ENCODE measurements at regions not wholly inside any gene's neighbourhood (a gene's known extent, or its start where the extent isn't known, plus 50 kb on each side); places are given as distances from the start of the nearest gene placed in this dataset.

DNA sequence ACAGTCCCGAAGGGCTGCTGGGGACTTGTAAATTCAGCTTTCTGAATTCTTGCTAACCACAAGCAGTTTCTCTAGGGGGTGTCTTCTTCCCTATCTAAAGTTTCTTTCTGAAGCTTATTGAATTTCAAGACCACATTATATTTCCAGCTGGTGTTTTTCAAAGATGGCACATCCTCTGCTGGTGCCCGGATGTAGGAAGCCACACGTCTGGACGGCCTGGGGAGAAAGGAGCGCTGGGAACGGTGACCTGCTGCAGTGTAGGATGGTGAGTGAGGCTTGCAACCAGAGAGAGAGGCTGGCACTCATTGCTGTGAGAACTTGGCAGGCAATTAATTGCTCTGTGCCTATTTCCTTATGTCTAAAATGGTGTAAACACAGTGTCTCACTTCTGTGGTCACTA is 776.4 kb downstream of the TYW1 start:
- DNase-seq = no peak

DNA sequence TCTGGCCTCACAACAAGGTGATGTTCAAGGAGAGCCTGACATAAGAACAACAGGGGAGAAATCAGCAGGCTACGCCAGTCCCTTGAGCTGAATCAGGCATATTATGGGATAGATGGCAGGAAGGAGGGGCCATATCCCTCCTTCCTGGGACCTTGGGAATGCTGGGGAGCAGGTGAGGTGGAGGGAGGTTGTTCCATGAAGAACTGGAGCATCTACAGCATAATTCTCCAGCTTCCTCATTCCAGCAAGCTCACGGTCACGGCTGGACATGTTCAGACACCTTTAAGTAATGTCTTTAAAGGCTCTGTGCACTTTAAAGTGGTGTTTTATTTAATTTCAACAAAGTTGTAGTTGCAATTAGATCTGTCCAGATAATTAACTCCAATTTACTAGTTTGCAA is 780.5 kb downstream of the TYW1 start:
- DNase-seq = no peak

DNA sequence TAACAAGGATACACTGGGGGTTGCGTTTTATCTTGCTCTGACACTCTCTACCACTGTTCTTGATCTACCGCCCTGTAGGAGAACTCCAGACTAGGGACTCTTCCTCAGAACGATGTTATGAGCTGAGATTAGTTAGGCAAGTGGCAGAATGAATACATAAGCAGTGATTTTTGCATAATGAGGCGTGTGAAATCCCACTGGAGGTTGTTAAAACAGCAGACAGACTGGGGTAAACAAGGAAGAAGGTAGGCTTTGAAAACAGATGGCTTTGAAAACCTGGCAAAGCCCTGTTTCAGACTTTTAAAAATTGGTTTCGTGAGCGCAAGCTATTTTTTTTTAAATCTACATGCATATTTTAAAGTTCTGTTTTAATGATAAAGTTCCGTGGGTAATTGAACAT is 785.2 kb downstream of the TYW1 start:
- DNase-seq = no peak

DNA sequence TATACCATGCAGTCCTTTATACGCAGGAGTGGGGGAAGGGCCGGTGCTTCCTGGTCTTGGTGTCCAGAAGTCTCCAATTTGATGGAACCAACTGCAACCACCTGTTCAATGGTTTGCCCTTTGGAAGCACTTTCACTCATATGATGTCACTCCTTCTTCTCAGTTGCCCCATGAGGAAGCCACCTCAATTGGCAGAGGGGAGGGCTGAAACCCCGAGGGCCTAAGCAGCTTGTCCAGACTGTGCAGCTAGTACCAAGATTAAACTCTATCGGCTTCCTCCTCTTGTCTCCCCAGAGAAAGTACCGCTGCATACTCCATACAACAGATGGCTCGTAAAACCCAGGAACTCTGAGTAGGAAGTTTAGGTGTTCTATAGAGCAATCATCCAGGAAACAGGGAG is 789.4 kb downstream of the TYW1 start:
- no peak for DNase-seq

DNA sequence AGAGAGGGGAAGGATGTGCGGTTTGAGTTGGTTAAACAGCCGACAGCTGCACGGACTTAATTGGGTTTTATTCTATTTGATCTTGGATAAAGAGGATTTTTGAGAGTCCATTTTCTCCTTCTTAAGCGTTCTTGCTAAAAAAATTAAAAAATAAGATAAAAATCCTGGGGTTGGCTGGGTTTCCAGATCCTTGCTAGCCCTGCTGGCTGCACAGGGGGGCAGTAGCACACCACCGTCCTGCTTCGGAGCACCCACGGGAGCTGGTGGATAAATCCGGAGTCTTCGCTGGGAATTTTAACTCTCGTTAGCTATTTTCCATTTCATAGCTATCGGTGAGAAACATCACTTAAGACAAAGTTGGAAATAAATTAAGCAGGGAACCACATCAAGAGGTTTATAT is 792.0 kb downstream of the TYW1 start:
- no peak for DNase-seq

DNA sequence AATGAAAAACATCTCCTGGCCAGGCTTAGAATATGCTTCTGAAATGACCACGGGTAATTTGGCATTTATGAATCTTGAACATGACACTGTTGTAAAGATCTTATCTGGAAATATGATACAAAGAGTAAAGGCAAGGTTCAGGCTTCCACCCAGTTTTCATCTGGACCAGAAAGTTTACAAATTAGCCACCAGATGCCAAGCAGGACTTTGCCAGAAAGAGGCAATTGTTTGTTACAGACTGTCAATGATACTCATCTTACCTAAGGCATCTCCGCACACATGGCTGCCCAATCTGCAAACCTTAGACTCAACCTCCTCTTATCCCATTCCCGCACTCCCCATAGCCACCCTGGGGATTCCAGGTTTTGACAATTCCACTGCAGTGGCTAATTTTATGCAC is 795.3 kb downstream of the TYW1 start:
- no peak for DNase-seq

DNA sequence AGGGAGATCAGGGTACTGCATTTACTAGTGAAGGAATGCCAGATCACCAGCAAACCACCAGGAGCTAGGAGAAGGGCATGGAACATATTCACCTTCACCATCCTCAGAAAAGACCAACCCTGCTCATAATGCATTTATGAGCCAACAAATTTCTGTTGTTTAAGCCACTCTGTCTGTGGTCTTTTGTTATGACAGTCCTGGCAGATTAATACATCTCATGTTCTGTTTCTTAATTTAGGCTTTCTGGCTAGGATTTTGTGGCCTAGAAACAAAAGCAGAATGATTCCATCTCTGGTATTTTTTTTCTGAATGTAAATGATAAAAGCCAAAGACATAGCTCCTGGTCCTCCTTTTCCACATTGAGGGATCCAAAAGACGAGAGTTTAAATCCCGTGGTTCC is 797.9 kb downstream of the TYW1 start:
- no peak for DNase-seq

DNA sequence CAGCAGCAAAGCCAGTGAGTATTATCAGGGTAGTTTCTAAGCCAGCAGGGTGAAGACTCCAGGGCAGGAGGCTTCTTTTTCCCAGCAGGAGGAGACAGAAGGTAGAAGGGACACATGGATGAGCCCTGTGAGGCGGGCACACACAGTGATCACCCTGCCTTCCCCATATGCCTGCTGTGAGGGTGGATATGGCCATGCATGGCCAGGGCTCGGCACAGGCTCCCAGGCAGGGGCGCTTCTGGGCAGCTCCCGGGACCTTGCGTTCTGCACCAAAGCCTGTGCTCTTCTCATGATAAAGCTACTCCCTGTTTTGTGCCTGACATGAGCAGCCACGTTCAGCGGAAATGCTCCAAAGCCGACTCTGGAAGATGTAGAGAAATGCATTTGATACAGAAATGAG is 807.2 kb downstream of the TYW1 start:
- DNase-seq = no peak

DNA sequence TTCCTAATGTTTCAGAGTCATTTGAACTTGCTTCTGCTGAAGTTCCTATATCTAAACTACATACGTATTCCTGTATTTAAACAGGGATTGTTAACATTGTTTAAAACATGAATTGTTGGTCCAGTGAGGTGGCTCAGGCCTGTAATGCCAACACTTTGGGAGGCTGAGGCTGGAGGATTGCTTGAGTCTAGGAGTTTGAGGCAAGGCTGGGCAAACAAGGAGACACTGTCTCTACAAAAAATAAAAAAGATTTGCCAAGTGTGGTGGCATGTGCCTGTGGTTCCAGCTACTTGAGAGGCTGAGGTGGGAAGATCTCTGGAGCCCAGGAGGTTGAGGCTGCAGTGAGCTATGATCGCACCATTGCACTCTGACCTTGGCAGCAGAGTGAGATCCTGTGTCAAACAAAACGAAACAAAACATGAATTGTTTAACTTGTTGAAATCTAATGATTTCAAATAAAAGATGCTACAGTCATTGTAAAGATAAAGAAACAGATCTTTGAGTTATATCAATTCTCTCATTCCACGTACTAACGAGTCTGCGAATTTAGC is 809.4 kb downstream of the TYW1 start:
- no peak for DNase-seq

DNA sequence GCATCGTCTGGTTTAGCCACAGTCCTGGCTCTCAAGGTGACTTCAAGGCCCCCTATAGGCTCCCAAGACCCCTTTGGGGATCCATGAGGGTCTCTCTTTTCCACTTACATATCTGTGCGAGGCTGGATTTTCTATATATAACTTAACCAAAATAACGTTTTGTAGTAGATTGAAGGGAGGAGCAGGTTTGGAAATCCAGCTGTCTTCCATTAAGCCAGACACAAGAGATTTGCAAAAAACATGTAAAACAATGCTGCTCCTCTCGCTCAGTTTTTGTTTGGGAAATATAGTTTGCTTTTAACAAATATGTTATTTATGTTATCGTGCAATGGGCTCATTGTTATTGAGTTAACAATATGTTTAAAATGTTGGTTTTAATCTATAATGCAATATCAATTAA is 811.2 kb downstream of the TYW1 start:
- DNase-seq = no peak

DNA sequence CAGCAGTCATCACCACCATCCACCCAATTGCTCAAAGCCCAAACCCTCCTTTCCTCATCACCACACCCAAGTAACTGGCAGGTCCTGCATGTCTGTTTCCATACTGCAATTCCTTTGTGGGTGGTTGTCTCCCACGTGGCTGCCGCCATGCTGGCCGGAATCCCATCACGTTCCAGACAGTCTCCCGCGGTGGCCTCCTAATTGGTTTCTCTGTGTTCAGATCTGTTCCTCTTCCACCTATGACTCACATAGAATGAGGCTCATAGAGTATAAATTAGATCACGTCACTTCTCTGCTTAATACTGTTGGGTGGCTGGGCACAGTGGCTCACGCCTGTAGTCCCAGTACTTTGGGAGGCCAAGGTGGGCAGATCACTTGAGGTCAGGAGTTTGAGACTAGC is 813.0 kb downstream of the TYW1 start:
- DNase-seq = no peak

DNA sequence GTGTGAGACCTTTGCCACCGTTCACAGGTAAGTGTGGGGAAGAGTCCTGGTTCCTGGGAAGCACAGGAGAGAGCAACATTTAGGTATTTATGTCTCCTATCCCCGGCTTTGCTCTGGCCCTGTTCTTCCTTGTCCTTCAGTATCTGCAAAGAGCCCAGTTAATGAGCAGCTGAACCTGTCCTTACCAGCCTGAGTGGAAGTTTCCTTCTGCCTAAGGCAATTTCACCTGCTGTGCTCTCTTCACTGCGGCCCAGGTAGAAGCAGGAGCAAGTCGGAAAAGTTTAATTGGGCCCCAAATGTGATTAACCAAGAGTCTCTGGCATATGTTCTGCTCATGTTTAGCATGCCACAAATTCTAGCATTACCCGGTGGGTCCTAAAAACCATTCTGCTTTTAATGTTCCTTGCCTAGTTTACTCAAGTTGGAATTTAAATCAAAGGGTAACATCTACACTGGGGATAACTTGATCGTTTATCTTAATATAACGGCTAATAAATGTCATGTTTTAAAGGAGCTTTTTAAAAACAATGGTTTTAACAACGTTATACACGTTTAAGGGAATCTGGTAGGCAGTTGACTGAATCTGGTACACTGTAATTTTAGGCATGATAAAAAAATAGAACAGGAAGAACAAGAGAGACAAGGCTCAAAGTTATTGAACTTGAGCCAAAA is 817.1 kb downstream of the TYW1 start:
- no peak for DNase-seq

DNA sequence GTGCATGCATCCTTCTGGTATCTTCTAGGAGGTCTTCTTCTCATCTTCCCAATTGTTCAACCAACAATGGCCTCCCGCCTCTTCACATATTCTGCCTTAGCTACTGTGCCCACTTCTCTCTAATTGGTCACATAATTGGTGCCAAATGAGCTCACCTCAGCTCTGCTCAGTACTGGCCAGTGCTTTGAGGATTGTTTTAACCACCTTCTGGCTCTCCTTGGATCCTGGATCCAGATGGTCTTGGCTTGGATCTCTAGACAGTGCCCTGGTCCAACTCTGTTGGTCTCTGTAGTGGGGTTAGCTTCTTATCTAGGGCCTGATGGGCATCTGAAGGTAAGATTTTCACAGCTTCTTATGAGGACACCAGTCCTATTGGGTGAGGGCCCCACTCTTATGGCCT is 820.8 kb downstream of the TYW1 start:
- DNase-seq = no peak

DNA sequence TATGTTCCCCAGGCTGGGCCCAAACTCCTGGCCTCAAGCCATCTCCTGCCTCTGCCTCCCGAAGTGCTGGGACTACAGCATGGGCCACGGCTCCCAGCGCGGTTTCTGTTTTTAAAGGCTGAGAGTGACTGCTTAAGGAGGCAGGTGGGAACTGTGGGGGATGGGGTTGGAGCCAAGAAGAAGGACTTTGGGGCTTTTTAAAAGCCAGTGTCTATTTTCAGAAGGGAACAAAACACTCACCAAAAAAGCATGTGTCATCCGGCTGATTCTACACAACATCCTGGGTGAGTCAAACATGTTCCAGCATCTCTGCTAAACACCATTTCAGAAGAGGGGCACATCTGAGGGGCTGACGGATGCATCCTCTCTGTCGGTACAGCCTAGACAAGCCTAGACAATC is 824.5 kb downstream of the TYW1 start:
- DNase-seq = no peak

DNA sequence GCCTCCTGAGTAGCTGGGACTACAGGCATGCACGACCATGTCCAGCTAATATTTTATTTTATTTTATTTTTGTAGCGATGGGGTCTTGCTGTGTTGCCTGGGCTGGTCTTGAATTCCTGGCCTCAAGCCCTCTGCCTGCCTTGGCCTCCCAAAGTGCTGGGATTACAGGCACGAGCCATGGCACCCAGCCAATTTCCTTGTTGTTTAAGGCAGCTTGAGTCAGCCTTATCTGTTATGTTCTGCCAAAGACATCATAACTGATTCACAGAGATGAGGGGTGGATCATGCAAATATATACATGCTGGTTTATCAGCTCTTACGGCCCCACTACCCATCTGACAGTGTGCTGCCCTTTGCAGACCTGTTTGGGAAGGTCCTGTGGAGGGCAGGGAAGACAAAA is 826.7 kb downstream of the TYW1 start:
- no peak for DNase-seq

DNA sequence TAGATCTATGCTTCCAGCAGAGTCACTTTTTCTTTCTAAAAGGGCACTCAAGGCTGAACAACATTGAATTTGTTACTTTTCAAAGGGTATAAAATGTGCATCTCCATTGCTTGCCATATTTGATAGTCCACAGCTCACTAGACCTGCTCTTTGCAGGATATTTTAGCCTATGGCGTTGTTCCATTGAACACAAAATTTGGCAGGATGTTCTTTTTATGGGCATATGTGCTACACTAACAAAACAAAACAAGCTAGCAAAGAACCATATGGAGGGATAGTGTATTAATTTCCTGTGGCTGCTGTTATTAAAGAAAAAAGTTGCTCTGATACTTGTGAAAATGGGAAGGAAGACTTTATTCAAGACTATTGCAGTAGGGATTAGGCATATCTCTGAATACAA is 828.7 kb downstream of the TYW1 start:
- no peak for DNase-seq

DNA sequence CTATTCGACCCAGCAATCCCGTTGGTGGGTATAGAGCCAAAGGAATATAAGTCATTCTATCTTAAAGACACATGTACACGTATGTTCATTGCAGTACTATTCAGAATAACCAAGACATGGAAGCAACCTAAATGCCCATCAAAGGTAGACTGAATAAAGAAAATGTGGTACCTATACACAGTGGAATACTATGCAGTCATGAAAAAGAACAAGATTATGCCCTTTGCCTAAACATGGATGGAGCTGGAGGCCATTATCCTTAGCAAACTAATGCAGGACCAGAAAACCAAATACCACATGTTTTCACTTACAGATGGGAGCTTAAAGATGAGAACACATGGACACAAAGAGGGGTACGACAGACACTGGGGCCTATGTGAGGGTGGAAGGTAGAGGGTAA is 845.3 kb downstream of the TYW1 start:
- no peak for DNase-seq

DNA sequence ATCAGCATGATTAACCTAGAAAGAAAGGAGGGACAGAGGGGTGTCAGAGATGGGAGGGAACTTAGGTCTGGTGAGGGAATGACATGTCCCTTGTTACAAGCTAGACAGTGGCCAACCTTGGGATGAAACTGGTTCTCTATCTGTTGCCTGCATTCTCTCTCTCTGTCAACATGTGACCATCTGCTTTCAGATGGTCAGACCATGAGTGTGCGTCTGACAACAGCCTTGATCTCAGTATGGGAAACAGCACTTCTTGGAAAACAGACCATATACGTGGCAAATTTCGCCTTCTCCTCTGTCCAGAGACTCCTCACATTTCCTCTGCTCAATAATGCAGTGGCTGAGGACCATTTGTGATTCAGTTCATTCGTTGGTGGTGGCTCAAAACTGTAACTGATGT is 845.9 kb downstream of the TYW1 start:
- DNase-seq = no peak

DNA sequence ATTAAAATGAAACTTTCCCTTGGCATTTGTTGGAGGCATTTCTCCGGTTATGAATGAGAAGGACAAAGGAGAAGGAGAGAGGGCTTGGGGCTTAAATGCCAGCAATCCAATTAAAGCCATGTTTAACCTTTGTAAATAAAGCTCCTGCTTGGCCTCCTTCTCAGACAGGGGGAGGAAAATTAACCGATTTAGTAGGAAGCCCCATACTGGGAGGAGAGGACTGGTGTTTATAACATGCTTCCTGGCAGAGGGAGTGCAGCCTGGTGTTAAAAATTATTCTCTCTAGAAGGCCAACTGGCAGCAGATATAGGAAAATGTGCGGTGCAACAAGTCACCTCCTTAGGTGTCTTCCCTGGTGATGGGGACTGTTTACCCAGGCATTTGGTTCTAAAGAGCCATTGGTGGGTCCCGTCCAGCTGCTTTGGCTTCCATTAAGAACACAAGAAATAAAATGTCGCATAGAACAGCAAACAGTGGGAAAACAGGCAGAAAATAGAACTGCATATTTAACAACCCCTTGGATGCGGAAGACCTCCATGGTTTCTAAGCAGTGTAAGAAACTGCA is 846.5 kb downstream of the TYW1 start:
- no peak for DNase-seq

DNA sequence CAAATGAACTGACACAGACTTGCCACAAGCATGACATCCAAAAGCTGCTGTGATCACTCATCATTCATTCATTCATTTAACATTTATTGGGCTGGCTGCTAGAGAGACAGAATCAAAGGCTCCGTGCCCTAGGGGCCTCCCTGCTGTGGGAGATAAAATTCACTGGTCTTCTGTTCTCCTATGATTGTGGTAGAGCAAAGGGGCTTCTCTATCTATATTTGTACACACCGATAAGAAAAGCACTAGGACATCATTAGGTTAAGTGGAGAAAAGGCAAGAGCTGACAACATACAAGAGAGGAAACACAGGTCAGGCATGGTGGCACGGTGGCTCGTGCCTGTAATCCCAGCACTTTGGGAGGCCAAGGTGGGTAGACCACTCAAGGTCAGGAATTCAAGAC is 847.0 kb downstream of the TYW1 start:
- no peak for DNase-seq

DNA sequence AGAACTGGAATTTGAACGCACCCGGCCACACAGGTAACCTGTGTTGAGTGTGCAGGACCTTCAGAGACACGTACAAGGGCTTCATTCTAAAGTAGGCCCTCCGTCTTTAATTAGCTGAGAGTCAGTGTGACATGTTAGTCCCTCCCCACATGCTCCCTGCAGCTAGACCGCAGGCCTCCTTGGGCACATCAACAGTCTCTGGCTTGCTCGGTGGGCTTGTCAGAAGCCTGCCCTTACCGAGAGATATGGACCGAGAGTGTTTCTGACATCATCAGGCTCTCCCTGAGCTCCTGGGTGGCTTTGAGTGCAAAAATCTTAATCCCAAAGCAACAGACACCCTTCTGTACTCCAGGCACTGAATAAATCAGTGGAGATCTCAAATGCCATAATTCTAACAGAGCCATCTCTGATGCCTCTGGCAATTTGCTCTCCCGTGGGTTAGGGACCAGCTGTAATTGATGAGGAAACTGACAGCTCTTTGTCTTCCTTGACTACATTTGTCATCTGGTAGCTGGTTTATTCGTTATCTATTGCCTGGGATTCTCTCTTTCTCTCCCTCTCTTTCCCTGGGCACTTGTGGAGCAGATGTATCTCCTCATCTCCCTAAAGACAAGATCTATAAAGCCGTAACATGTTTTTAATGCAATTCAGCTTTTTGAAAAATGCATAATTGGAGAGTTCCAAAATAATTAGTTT is 850.6 kb downstream of the TYW1 start:
- no peak for DNase-seq

DNA sequence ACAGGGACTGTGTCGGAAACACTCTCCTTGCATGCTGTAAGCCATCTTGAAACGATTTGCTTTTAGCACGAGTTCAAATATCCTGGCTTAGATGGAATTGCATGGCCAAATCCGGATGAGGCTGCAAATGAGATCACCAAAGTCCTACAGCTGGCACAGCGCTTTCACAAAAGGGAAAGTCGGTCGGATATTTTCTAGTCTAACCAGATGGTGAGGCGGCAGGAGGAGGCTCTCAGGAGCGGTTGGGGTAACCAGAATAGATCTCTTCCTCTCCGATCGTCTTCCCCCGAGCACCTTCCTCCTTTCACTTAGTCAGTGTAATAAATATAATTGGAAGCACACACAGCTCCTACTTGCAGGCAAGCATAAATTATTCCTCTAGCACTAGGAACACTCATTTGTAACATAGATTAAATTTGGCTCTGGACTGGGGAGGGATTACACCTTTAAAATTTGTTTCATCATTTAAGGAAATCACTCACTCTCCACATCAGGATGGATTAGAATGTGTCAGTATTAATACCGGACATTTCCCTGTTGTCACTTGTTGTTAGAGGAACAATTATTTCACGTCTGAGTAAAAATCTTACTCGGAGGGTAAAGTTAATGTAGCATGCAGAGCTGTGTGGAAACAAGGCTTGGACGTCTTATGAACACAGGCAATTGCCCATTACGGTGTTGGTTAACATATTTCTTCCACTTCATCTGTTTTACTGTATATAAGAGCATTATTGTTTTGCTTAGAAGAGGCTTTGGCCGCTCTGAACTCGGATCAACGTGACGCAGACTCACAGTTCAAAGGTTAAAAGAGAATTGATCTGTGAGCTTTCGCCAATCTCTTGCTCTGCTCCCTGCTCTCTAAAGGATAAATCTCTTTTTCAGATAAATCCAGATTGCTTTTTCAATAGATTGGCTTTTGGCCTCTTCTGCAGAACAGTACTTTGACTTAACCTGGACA is 857.9 kb downstream of the TYW1 start:
- no peak for DNase-seq

DNA sequence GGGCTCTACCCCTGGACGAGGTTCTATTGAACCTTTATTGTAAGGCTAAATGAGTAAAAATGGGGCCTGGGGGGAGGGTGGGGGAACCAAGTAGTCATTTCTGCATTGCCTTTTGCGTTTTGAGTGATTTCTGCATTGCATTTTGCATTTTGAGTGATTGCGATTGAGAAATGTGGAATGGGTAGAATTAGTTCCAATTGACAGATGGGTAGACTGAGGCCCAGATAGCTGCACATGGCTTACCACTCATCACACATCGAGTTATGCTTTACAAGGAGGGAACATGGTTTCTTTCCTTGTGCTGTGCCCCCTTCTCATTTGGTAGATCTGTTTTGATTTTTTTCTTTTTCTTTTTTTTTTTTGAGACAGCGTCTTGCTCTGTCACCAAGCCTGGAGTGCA is 858.7 kb downstream of the TYW1 start:
- DNase-seq = no peak
